H1 (cell line): ENCODE measurements at regions not wholly inside any gene's neighbourhood (a gene's known extent, or its start where the extent isn't known, plus 50 kb on each side); places are given as distances from the start of the nearest gene placed in this dataset.
"Not testable (repeated sequence)": the region's sequence is repeated elsewhere in the genome, so short reads cannot be mapped to it uniquely, and the experiment has no call there.

Experiments used
- CTCF ChIA-PET: fragments of 300-600 bp; sonication (Branson Sonifier 250); formaldehyde crosslinking; loops from one replicate; lab custom pipeline; 2021; ENCODE audit not compliant: partially characterized antibody; lab: Charles Lee
- POLR2A ChIA-PET: fragments of 300-600 bp; sonication (Branson Sonifier 250); formaldehyde crosslinking; loops from one replicate; lab custom pipeline; 2021; ENCODE audit warnings: inconsistent platforms; ENCODE audit not compliant: partially characterized antibody; lab: Charles Lee
- DNase-seq, 2 experiments: peaks; one replicate each; pipeline versions ENCODE4 v3.0.0 to v3.0.0-alpha.2; 2010 to 2022; ENCODE audit warnings: low spot score in 2 of 2, low read depth in 1 of 2, mixed read lengths in 1 of 2
- FAIRE-seq: peaks from 2 replicates; lab custom pipeline; 2011; peaks lifted over from hg19 to GRCh38; lab: Jason Lieb, UNC
- H2AFZ ChIP-seq: 2 replicates; pipeline ENCODE4 v1.8.1; 2012; ENCODE audit warnings: low read length, inconsistent platforms
- H2AK5ac ChIP-seq: 2 replicates; pipeline ENCODE4 v1.6.1; 2013; ENCODE audit warnings: low read depth, low read length
- H2BK120ac ChIP-seq: replicated peaks from 2 replicates; pipeline ENCODE3; 2013; ENCODE audit warnings: low read depth, low read length, inconsistent platforms
- H2BK12ac ChIP-seq: 2 replicates; pipeline ENCODE4 v1.6.1; 2013; ENCODE audit warnings: low read depth, low read length
- H2BK15ac ChIP-seq: 2 replicates; pipeline ENCODE4 v1.6.1; 2013; ENCODE audit warnings: low read length
- H2BK20ac ChIP-seq: 2 replicates; pipeline ENCODE4 v1.6.1; 2013; ENCODE audit warnings: low read length
- H2BK5ac ChIP-seq: 2 replicates; pipeline ENCODE4 v1.6.1; 2013; ENCODE audit warnings: low read depth, low read length
- H3K14ac ChIP-seq: 2 replicates; pipeline ENCODE4 v1.6.1; 2013; ENCODE audit warnings: inconsistent platforms; ENCODE audit not compliant: insufficient read length
- H3K18ac ChIP-seq: 2 replicates; pipeline ENCODE4 v1.6.1; 2013; ENCODE audit warnings: low read length; ENCODE audit errors: extremely low read depth
- H3K23ac ChIP-seq: 2 replicates; pipeline ENCODE4 v1.6.1; 2013; ENCODE audit warnings: inconsistent platforms; ENCODE audit not compliant: insufficient read length
- H3K23me2 ChIP-seq: 2 replicates; pipeline ENCODE4 v1.6.1; 2013; ENCODE audit warnings: low read depth, low read length
- H3K27ac ChIP-seq: 2 replicates; pipeline ENCODE4 v1.6.1; 2011; ENCODE audit warnings: low read depth, low read length, inconsistent platforms
- H3K27me3 ChIP-seq, 4 experiments: replicated peaks in 1 of 4; 1 replicate in 1 of 4; 2 replicates in 3 of 4; pipeline versions ENCODE4 v1.6.1 to v1.8.1; 2011 to 2013; ENCODE audit warnings: low read length in 3 of 4, mild to moderate bottlenecking in 3 of 4, inconsistent platforms in 2 of 4, mixed read lengths in 2 of 4, moderate library complexity in 1 of 4; ENCODE audit not compliant: control insufficient read depth in 3 of 4, insufficient read depth in 3 of 4; ENCODE audit errors: extremely low read depth in 1 of 4
- H3K36me3 ChIP-seq, 4 experiments: 2 replicates each; pipeline versions ENCODE4 v1.6.1 to v1.8.1; 2011 to 2013; ENCODE audit warnings: mild to moderate bottlenecking in 4 of 4, low read length in 3 of 4, moderate library complexity in 2 of 4, control low read depth in 1 of 4, inconsistent platforms in 1 of 4; ENCODE audit not compliant: insufficient read depth in 4 of 4, control insufficient read depth in 2 of 4
- H3K4ac ChIP-seq: replicated peaks from 2 replicates; pipeline ENCODE3; 2013; ENCODE audit warnings: low read length, low read depth, mixed read lengths, inconsistent platforms; ENCODE audit not compliant: insufficient read length
- H3K4me1 ChIP-seq, 4 experiments: replicated peaks in 1 of 4; 1 replicate in 1 of 4; 2 replicates in 3 of 4; pipeline versions ENCODE4 v1.6.1 to v1.8.1; 2011 to 2013; ENCODE audit warnings: low read length in 3 of 4, inconsistent platforms in 2 of 4, mixed read lengths in 1 of 4; ENCODE audit not compliant: insufficient read depth in 4 of 4, control insufficient read depth in 3 of 4
- H3K4me2 ChIP-seq, 2 experiments: 2 replicates each; pipeline versions ENCODE4 v1.6.1 to v1.8.1; 2011 to 2013; ENCODE audit warnings: low read depth in 2 of 2, low read length in 2 of 2, control low read depth in 1 of 2, inconsistent platforms in 1 of 2, mild to moderate bottlenecking in 1 of 2; ENCODE audit not compliant: insufficient read depth in 1 of 2
- H3K4me3 ChIP-seq, 4 experiments: fragments of 200-600, 300-600 bp in 1 of 4; sonication (generic), shearing (Covaris generic), sonication (Bioruptor Twin) in 1 of 4; 2 replicates each; pipeline versions ENCODE4 v1.5.1 to v1.8.1; 2011 to 2016; ENCODE audit warnings: low read length in 4 of 4, low read depth in 3 of 4, control low read depth in 2 of 4, inconsistent platforms in 2 of 4, mild to moderate bottlenecking in 2 of 4, mixed read lengths in 1 of 4, moderate library complexity in 1 of 4; ENCODE audit not compliant: insufficient read depth in 2 of 4; ENCODE audit errors: extremely low read depth in 1 of 4
- H3K56ac ChIP-seq: replicated peaks from 2 replicates; pipeline ENCODE3; 2013; ENCODE audit warnings: low read depth, mild to moderate bottlenecking, mixed read lengths, low read length, inconsistent platforms; ENCODE audit not compliant: insufficient read length
- H3K79me1 ChIP-seq: 2 replicates; pipeline ENCODE4 v1.6.1; 2013; ENCODE audit warnings: low read depth, low read length, control low read depth
- H3K79me2 ChIP-seq, 2 experiments: 2 replicates each; pipeline versions ENCODE4 v1.6.1 to v1.8.1; 2012 to 2013; ENCODE audit warnings: low read length in 2 of 2, mild to moderate bottlenecking in 2 of 2, inconsistent platforms in 1 of 2; ENCODE audit not compliant: insufficient read depth in 2 of 2, control insufficient read depth in 1 of 2
- H3K9ac ChIP-seq, 4 experiments: replicated peaks in 1 of 4; 1 replicate in 1 of 4; 2 replicates in 3 of 4; pipeline versions ENCODE4 v1.6.1 to v1.8.1; 2011 to 2013; ENCODE audit warnings: low read depth in 3 of 4, low read length in 3 of 4, control low read depth in 2 of 4, mild to moderate bottlenecking in 2 of 4, moderate library complexity in 2 of 4, inconsistent platforms in 1 of 4; ENCODE audit errors: extremely low read depth in 1 of 4
- H3K9me3 ChIP-seq, 2 experiments: 2 replicates each; pipeline versions ENCODE4 v1.6.1 to v1.8.1; 2012 to 2013; ENCODE audit warnings: mild to moderate bottlenecking in 2 of 2, moderate library complexity in 2 of 2, control low read depth in 1 of 2, inconsistent platforms in 1 of 2, low read depth in 1 of 2, low read length in 1 of 2, mixed read lengths in 1 of 2; ENCODE audit not compliant: insufficient read depth in 2 of 2
- H4K20me1 ChIP-seq, 2 experiments: replicated peaks in 1 of 2; 2 replicates each; pipeline versions ENCODE3 to v1.8.1; 2011 to 2013; ENCODE audit warnings: inconsistent platforms in 2 of 2, low read length in 2 of 2, mild to moderate bottlenecking in 1 of 2; ENCODE audit not compliant: insufficient read depth in 2 of 2, control insufficient read depth in 1 of 2
- H4K5ac ChIP-seq: 2 replicates; pipeline ENCODE4 v1.6.1; 2013; ENCODE audit warnings: low read length, low read depth, mixed read lengths, inconsistent platforms; ENCODE audit not compliant: insufficient read length
- H4K8ac ChIP-seq: 2 replicates; pipeline ENCODE4 v1.8.0; 2013; ENCODE audit warnings: mild to moderate bottlenecking, moderate library complexity, low read length, inconsistent platforms; ENCODE audit not compliant: insufficient read depth; ENCODE audit errors: extremely low read depth
- H4K91ac ChIP-seq: replicated peaks from 2 replicates; pipeline ENCODE3; 2013; ENCODE audit warnings: low read length, mixed read lengths, inconsistent platforms; ENCODE audit not compliant: insufficient read length
- CTCF ChIP-seq, 3 experiments: IDR thresholded peaks; 1 replicate in 2 of 3; 2 replicates in 1 of 3; pipeline versions ENCODE4 v1.5.1 to v1.6.1; 2011; ENCODE audit warnings: low read length in 3 of 3, mild to moderate bottlenecking in 3 of 3, inconsistent platforms in 2 of 3, low read depth in 1 of 3, moderate library complexity in 1 of 3; ENCODE audit not compliant: insufficient read depth in 1 of 3; ENCODE audit errors: control extremely low read depth in 1 of 3
- RAD21 ChIP-seq, 2 experiments: IDR thresholded peaks in 1 of 2; conservative IDR thresholded peaks in 1 of 2; 2 replicates each; pipeline ENCODE4 v1.6.1; 2011; ENCODE audit warnings: low read depth in 2 of 2, low read length in 2 of 2, improper control_type of control experiment in 1 of 2, inconsistent platforms in 1 of 2, mild to moderate bottlenecking in 1 of 2, moderate library complexity in 1 of 2
- WGBS, 2 experiments: shearing (Covaris generic) in 1 of 2; methylation state at CpG; one replicate each; pipeline versions ENCODE4 v1.1.6 to v1.1.7; 2013 to 2015; ENCODE audit warnings: low lambda C conversion rate in 2 of 2, mixed read lengths in 2 of 2, inconsistent platforms in 1 of 2, low coverage in 1 of 2, missing lambda C conversion rate in 1 of 2; ENCODE audit not compliant: insufficient replicate concordance in 2 of 2, insufficient coverage in 1 of 2, insufficient read length in 1 of 2; ENCODE audit errors: extremely low coverage in 1 of 2, missing lambda C conversion rate in 1 of 2; 5-methylcytosine and 5-hydroxymethylcytosine counted together

- H3K27ac ChIP-seq, H3K9me3 ChIP-seq, H3K4ac ChIP-seq, H2BK15ac ChIP-seq, H4K20me1 ChIP-seq, H3K23me2 ChIP-seq, H2BK5ac ChIP-seq, H3K4me2 ChIP-seq, H3K79me1 ChIP-seq, H3K4me1 ChIP-seq, H2AK5ac ChIP-seq, H4K8ac ChIP-seq, H2BK20ac ChIP-seq, H3K18ac ChIP-seq, FAIRE-seq, H3K4me3 ChIP-seq, H4K5ac ChIP-seq, H3K9ac ChIP-seq, H4K91ac ChIP-seq, H3K14ac ChIP-seq, H3K56ac ChIP-seq, H2BK120ac ChIP-seq, H3K27me3 ChIP-seq, POLR2A ChIA-PET, H2AFZ ChIP-seq, H3K79me2 ChIP-seq, H3K23ac ChIP-seq, H2BK12ac ChIP-seq, H3K36me3 ChIP-seq: not testable (repeated sequence)
- 39% methylated on average over 8 of the region's 8 CpGs; no CpG with 5 or more reads in 1 of the 2 experiments for WGBS, 2 experiments
- peak in 1 of 2 experiments; percentile 65 for DNase-seq
- TF ChIP-seq CTCF (IDR thresholded peaks at IDR 0.05; ENCODE audit: control extremely low read depth in 1 of 3, insufficient read depth in 1 of 3, low read depth in 1 of 3, low read length in 3 of 3), result peak; percentile 40 to 44 (median 42)
- peak; percentile 37 to 44 for TF ChIP-seq RAD21 (IDR thresholded peaks at IDR 0.05 in 1 of 2, conservative IDR thresholded peaks at IDR 0.05 in 1 of 2; ENCODE audit: low read depth in 2 of 2, low read length in 2 of 2)
- CTCF ChIA-PET, result interaction anchor here (0.8 to 4.2 kb wide), 6 partner anchors 13 to 74 kb away, joined by 3 to 21 read pairs (median 6); no protein-coding TSS in a partner anchor
These were observed 127.4 kb downstream of the ADRA2C start for GRCh38 chr4:3893590-3893989.
